ENCODE measurements at regions not wholly inside any gene's neighbourhood (a gene's known extent, or its start where the extent isn't known, plus 50 kb on each side); places are given as distances from the start of the nearest gene placed in this dataset.

- no peaks in the 10 kb centered on the region for H3K9me3 ChIP-seq
- intact Hi-C loops (cut with DNase I; ENCODE audit: low total_unique reads), result no loop called here
- TF ChIP-seq POLR2A (IDR thresholded peaks at IDR 0.05), result no peak
- TF ChIP-seq, protein P1, sequence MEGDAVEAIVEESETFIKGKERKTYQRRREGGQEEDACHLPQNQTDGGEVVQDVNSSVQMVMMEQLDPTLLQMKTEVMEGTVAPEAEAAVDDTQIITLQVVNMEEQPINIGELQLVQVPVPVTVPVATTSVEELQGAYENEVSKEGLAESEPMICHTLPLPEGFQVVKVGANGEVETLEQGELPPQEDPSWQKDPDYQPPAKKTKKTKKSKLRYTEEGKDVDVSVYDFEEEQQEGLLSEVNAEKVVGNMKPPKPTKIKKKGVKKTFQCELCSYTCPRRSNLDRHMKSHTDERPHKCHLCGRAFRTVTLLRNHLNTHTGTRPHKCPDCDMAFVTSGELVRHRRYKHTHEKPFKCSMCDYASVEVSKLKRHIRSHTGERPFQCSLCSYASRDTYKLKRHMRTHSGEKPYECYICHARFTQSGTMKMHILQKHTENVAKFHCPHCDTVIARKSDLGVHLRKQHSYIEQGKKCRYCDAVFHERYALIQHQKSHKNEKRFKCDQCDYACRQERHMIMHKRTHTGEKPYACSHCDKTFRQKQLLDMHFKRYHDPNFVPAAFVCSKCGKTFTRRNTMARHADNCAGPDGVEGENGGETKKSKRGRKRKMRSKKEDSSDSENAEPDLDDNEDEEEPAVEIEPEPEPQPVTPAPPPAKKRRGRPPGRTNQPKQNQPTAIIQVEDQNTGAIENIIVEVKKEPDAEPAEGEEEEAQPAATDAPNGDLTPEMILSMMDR (IDR thresholded peaks at IDR 0.05), result no peak
- H3K4me1 ChIP-seq, result no peaks in the 10 kb centered on the region
- no peaks in the 10 kb centered on the region for H3K36me3 ChIP-seq
- no peak for DNase-seq
- no peak overlapping the region for H3K27ac ChIP-seq
- no peak overlapping the region for H3K4me3 ChIP-seq
- H3K27me3 ChIP-seq, result no peaks in the 10 kb centered on the region
These were observed 324.8 kb downstream of the LRFN2 start for GRCh38 chr6:40262363-40262762.

DNA sequence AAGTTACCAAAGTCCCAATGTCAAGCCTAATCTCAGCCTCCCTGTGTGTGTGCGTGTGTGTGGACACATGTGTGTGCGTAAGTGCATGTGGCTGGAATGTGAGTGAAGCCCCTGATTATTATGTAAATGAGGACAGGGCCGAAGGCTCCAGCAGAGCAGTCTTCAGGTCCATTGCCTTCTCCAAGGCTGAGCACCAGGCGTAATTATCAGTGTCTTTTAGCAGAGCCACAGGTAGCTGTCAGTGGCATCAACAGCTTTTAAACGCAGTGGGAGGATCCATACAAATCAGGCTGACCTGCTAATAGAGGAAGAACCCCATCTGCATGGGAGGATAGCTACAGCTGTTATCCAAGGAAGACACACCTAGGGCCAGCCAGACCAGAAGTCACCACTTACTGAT lies 324.3 kb upstream of the MOCS1 start:
- H3K27me3 ChIP-seq, result no peaks in the 10 kb centered on the region
- DNase-seq, result no peak
- intact Hi-C loops (cut with DNase I; ENCODE audit: low total_unique reads), result no loop called here
- no peak overlapping the region for H3K4me3 ChIP-seq
- no peaks in the 10 kb centered on the region for H3K4me1 ChIP-seq
- H3K9me3 ChIP-seq, result no peaks in the 10 kb centered on the region
- no peaks in the 10 kb centered on the region for H3K36me3 ChIP-seq
- TF ChIP-seq, protein P1 (IDR thresholded peaks at IDR 0.05), result no peak
- TF ChIP-seq POLR2A (IDR thresholded peaks at IDR 0.05), result no peak
- H3K27ac ChIP-seq, result no peak overlapping the region

- Histone ChIP-seq H3K36me3 (no peaks in the 10 kb centered on the region), H3K27ac (no peak overlapping the region), H3K9me3 (no peaks in the 10 kb centered on the region), H3K4me1 (no peaks in the 10 kb centered on the region), H3K27me3 (no peaks in the 10 kb centered on the region), H3K4me3 (no peak overlapping the region)
- intact Hi-C loops (cut with DNase I; ENCODE audit: low total_unique reads), result no loop called here
- TF ChIP-seq, protein P1 (IDR thresholded peaks at IDR 0.05), result no peak
- no peak for TF ChIP-seq POLR2A (IDR thresholded peaks at IDR 0.05)
- no peak for DNase-seq
These were observed 322.6 kb upstream of the MOCS1 start for GRCh38 chr6:40256831-40257230.

- TF ChIP-seq POLR2A (IDR thresholded peaks at IDR 0.05), result no peak
- TF ChIP-seq, protein P1 (IDR thresholded peaks at IDR 0.05), result no peak
- Histone ChIP-seq H3K4me1 (no peaks in the 10 kb centered on the region), H3K9me3 (no peaks in the 10 kb centered on the region), H3K27ac (no peak overlapping the region), H3K36me3 (no peaks in the 10 kb centered on the region), H3K4me3 (no peak overlapping the region), H3K27me3 (no peaks in the 10 kb centered on the region)
- intact Hi-C loops (cut with DNase I; ENCODE audit: low total_unique reads), result no loop called here
- DNase-seq, result no peak
These were observed 322.0 kb upstream of the MOCS1 start for GRCh38 chr6:40256224-40256623.

GRCh38 chr6:40253420-40253819 lies 319.2 kb upstream of the MOCS1 start:
- H3K36me3 ChIP-seq, result no peaks in the 10 kb centered on the region
- no peaks in the 10 kb centered on the region for H3K4me1 ChIP-seq
- no peak overlapping the region for H3K4me3 ChIP-seq
- no peaks in the 10 kb centered on the region for H3K9me3 ChIP-seq
- no peak for TF ChIP-seq POLR2A (IDR thresholded peaks at IDR 0.05)
- no peak for DNase-seq
- no peaks in the 10 kb centered on the region for H3K27me3 ChIP-seq
- intact Hi-C loops (cut with DNase I; ENCODE audit: low total_unique reads), result no loop called here
- no peak overlapping the region for H3K27ac ChIP-seq
